GM12878 (cell line): ENCODE measurements at regions not wholly inside any gene's neighbourhood (a gene's known extent, or its start where the extent isn't known, plus 50 kb on each side); places are given as distances from the start of the nearest gene placed in this dataset.

Source experiments
- CBX5 ChIP-seq: sonication (generic); IDR thresholded peaks from 2 replicates; pipeline ENCODE4 v1.6.1; 2016; ENCODE audit warnings: low read depth, moderate library complexity, mild to moderate bottlenecking, inconsistent platforms
- CTCF ChIP-seq, 3 experiments: IDR thresholded peaks in 2 of 3; conservative IDR thresholded peaks in 1 of 3; 2 replicates each; pipeline ENCODE4 v1.5.1; 2011; ENCODE audit warnings: low read depth in 3 of 3, low read length in 3 of 3, mild to moderate bottlenecking in 3 of 3, control low read depth in 2 of 3, moderate library complexity in 2 of 3, inconsistent platforms in 1 of 3, mixed read lengths in 1 of 3; ENCODE audit not compliant: control insufficient read depth in 2 of 3, insufficient read depth in 1 of 3; ENCODE audit errors: extremely low read depth in 1 of 3
- GABPA ChIP-seq: IDR thresholded peaks from 2 replicates; pipeline ENCODE4 v1.6.1; 2014; ENCODE audit warnings: antibody characterized with exemption, low read depth, mild to moderate bottlenecking, inconsistent platforms
- IRF4 ChIP-seq: IDR thresholded peaks from 2 replicates; pipeline ENCODE4 v1.6.1; 2011; ENCODE audit warnings: low read depth, low read length
- KDM1A ChIP-seq: fragments of 200-600 bp; sonication (generic); IDR thresholded peaks from 2 replicates; pipeline ENCODE4 v1.6.1; 2016; ENCODE audit warnings: borderline replicate concordance
- MAX ChIP-seq: IDR thresholded peaks from 2 replicates; pipeline ENCODE4 v1.6.1; 2012; ENCODE audit warnings: low read depth, low read length, improper control_type of control experiment
- MYC ChIP-seq: IDR thresholded peaks from 2 replicates; pipeline ENCODE4 v1.6.1; 2011; ENCODE audit warnings: mild to moderate bottlenecking, low read length, moderate library complexity, inconsistent platforms; ENCODE audit not compliant: insufficient read depth, insufficient replicate concordance, insufficient read length, severe bottlenecking
- POLR2A ChIP-seq: IDR thresholded peaks from 2 replicates; pipeline ENCODE4 v1.6.1; 2011; ENCODE audit warnings: low read depth, mild to moderate bottlenecking, low read length
- POLR2AphosphoS5 ChIP-seq: IDR thresholded peaks from 2 replicates; pipeline ENCODE4 v1.6.1; 2011; ENCODE audit warnings: mild to moderate bottlenecking, low read length, inconsistent platforms
- SP1 ChIP-seq: IDR thresholded peaks from one replicate; pipeline ENCODE4 v1.6.1; 2011; ENCODE audit warnings: low read depth, low read length
- TBL1XR1 ChIP-seq: IDR thresholded peaks from 2 replicates; pipeline ENCODE4 v1.6.1; 2012; ENCODE audit warnings: low read depth, low read length, improper control_type of control experiment
- TCF12 ChIP-seq: IDR thresholded peaks from 2 replicates; pipeline ENCODE4 v1.6.1; 2011; ENCODE audit warnings: low read depth, mild to moderate bottlenecking, low read length
- YY1 ChIP-seq: IDR thresholded peaks from 2 replicates; pipeline ENCODE4 v1.6.1; 2011; ENCODE audit warnings: low read depth, mild to moderate bottlenecking, low read length
- ZNF24 ChIP-seq: fragments of 450-650 bp; IDR thresholded peaks from 2 replicates; pipeline ENCODE4 v1.6.1; 2017; ENCODE audit warnings: antibody characterized with exemption, mild to moderate bottlenecking

- TF ChIP-seq TCF12 (no peak), SP1 (no peak), TBL1XR1 (no peak), CTCF (IDR thresholded peaks at IDR 0.05 in 2 of 3, conservative IDR thresholded peaks at IDR 0.05 in 1 of 3; ENCODE audit: control insufficient read depth in 2 of 3, extremely low read depth in 1 of 3, insufficient read depth in 1 of 3, low read depth in 3 of 3, low read length in 3 of 3) (no peak), MYC (no peak), MAX (no peak), CBX5 (no peak), GABPA (no peak), IRF4 (no peak), POLR2AphosphoS5 (no peak), YY1 (no peak), ZNF24 (no peak), KDM1A (no peak), POLR2A (no peak)
These were observed 1185.1 kb downstream of the BRD1 start for GRCh38 chr22:48642550-48642949.
